ENCODE measurements at regions not wholly inside any gene's neighbourhood (a gene's known extent, or its start where the extent isn't known, plus 50 kb on each side); places are given as distances from the start of the nearest gene placed in this dataset.

DNA sequence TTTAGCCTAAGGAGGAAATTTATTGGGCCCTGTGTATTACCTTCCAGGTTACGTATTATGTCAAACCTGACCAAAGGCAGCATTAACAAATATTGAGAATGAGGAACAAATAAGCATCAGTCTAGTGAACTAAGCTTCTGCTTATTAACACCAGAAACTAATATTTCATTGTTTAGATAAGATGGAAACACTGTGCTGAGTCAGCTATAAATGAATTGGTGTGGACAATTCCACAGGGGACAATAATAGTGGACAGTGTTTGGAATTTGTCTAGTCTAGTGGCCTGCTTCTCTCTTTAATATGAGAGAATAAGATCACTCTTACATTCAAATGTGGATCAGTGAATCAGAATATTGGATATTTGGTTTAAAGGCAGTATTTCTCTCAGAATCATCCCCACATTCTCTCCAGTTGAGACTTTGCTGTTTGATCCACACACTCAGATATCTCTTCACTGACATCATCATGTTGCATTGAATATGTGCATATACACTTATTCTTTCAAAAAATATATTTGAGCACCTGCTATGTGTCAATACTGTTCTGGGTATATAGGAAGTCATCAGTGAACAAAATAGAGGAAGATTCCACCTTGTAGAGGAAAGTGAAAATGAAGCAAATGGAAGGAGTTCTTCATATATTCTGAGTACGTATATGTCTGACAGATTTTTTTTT, 136.3 kb downstream of the DIO2 start:
- TF ChIP-seq, protein P1, sequence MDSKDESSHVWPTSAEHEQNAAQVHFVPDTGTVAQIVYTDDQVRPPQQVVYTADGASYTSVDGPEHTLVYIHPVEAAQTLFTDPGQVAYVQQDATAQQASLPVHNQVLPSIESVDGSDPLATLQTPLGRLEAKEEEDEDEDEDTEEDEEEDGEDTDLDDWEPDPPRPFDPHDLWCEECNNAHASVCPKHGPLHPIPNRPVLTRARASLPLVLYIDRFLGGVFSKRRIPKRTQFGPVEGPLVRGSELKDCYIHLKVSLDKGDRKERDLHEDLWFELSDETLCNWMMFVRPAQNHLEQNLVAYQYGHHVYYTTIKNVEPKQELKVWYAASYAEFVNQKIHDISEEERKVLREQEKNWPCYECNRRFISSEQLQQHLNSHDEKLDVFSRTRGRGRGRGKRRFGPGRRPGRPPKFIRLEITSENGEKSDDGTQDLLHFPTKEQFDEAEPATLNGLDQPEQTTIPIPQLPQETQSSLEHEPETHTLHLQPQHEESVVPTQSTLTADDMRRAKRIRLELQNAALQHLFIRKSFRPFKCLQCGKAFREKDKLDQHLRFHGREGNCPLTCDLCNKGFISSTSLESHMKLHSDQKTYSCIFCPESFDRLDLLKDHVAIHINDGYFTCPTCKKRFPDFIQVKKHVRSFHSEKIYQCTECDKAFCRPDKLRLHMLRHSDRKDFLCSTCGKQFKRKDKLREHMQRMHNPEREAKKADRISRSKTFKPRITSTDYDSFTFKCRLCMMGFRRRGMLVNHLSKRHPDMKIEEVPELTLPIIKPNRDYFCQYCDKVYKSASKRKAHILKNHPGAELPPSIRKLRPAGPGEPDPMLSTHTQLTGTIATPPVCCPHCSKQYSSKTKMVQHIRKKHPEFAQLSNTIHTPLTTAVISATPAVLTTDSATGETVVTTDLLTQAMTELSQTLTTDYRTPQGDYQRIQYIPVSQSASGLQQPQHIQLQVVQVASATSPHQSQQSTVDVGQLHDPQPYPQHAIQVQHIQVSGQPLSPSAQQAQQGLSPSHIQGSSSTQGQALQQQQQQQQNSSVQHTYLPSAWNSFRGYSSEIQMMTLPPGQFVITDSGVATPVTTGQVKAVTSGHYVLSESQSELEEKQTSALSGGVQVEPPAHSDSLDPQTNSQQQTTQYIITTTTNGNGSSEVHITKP (IDR thresholded peaks at IDR 0.05; ENCODE audit: partially characterized antibody), result no peak
- no peak for TF ChIP-seq FOXK2 (conservative IDR thresholded peaks at IDR 0.05 in 1 of 2, IDR thresholded peaks at IDR 0.05 in 1 of 2; ENCODE audit: low read depth in 2 of 2)
- TF ChIP-seq, protein P2, sequence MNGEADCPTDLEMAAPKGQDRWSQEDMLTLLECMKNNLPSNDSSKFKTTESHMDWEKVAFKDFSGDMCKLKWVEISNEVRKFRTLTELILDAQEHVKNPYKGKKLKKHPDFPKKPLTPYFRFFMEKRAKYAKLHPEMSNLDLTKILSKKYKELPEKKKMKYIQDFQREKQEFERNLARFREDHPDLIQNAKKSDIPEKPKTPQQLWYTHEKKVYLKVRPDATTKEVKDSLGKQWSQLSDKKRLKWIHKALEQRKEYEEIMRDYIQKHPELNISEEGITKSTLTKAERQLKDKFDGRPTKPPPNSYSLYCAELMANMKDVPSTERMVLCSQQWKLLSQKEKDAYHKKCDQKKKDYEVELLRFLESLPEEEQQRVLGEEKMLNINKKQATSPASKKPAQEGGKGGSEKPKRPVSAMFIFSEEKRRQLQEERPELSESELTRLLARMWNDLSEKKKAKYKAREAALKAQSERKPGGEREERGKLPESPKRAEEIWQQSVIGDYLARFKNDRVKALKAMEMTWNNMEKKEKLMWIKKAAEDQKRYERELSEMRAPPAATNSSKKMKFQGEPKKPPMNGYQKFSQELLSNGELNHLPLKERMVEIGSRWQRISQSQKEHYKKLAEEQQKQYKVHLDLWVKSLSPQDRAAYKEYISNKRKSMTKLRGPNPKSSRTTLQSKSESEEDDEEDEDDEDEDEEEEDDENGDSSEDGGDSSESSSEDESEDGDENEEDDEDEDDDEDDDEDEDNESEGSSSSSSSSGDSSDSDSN (IDR thresholded peaks at IDR 0.05; ENCODE audit: borderline replicate concordance in 1 of 2, low read depth in 2 of 2, low read length in 2 of 2), result no peak
- no peak for TF ChIP-seq CREM (IDR thresholded peaks at IDR 0.05; ENCODE audit: low read depth)
- no peak for TF ChIP-seq TEAD4 (IDR thresholded peaks at IDR 0.05; ENCODE audit: low read length)
- TF ChIP-seq TEAD4 (CRISPR knock-in tag; IDR thresholded peaks at IDR 0.05; ENCODE audit: borderline replicate concordance), result no peak
- no peak for TF ChIP-seq NR2C2 (CRISPR knock-in tag; IDR thresholded peaks at IDR 0.05)
- TF ChIP-seq NR2C2 (tag; IDR thresholded peaks at IDR 0.05), result no peak
- TF ChIP-seq POLR2A (conservative IDR thresholded peaks at IDR 0.05), result no peak
- TF ChIP-seq ETV6 (IDR thresholded peaks at IDR 0.05; ENCODE audit: borderline replicate concordance in 1 of 2, low read depth in 2 of 2, low read length in 1 of 2), result no peak
- no peak for TF ChIP-seq ETV6 (CRISPR knock-in tag; IDR thresholded peaks at IDR 0.05; ENCODE audit: borderline replicate concordance)
- TF ChIP-seq EP300 (IDR thresholded peaks at IDR 0.05; ENCODE audit: low read length), result no peak
- TF ChIP-seq, protein P3, sequence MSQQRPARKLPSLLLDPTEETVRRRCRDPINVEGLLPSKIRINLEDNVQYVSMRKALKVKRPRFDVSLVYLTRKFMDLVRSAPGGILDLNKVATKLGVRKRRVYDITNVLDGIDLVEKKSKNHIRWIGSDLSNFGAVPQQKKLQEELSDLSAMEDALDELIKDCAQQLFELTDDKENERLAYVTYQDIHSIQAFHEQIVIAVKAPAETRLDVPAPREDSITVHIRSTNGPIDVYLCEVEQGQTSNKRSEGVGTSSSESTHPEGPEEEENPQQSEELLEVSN (IDR thresholded peaks at IDR 0.05; ENCODE audit: borderline replicate concordance in 1 of 2, extremely low read depth in 1 of 2, insufficient read depth in 1 of 2, insufficient read length in 1 of 2, low read depth in 1 of 2, low read length in 1 of 2, poor library complexity in 1 of 2, severe bottlenecking in 1 of 2), result no peak
- no peak for TF ChIP-seq NFXL1 (CRISPR knock-in tag; IDR thresholded peaks at IDR 0.05)
- TF ChIP-seq SIN3A (IDR thresholded peaks at IDR 0.05; ENCODE audit: borderline replicate concordance in 2 of 2, control insufficient read depth in 1 of 2, low read depth in 2 of 2, low read length in 2 of 2), result no peak
- TF ChIP-seq, protein P4, sequence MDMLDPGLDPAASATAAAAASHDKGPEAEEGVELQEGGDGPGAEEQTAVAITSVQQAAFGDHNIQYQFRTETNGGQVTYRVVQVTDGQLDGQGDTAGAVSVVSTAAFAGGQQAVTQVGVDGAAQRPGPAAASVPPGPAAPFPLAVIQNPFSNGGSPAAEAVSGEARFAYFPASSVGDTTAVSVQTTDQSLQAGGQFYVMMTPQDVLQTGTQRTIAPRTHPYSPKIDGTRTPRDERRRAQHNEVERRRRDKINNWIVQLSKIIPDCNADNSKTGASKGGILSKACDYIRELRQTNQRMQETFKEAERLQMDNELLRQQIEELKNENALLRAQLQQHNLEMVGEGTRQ (CRISPR knock-in tag; IDR thresholded peaks at IDR 0.05), result no peak
- no peak for TF ChIP-seq CHD2 (IDR thresholded peaks at IDR 0.05; ENCODE audit: low read depth, low read length)
